ENCODE measurements at regions not wholly inside any gene's neighbourhood (a gene's known extent, or its start where the extent isn't known, plus 50 kb on each side); places are given as distances from the start of the nearest gene placed in this dataset.

DNA sequence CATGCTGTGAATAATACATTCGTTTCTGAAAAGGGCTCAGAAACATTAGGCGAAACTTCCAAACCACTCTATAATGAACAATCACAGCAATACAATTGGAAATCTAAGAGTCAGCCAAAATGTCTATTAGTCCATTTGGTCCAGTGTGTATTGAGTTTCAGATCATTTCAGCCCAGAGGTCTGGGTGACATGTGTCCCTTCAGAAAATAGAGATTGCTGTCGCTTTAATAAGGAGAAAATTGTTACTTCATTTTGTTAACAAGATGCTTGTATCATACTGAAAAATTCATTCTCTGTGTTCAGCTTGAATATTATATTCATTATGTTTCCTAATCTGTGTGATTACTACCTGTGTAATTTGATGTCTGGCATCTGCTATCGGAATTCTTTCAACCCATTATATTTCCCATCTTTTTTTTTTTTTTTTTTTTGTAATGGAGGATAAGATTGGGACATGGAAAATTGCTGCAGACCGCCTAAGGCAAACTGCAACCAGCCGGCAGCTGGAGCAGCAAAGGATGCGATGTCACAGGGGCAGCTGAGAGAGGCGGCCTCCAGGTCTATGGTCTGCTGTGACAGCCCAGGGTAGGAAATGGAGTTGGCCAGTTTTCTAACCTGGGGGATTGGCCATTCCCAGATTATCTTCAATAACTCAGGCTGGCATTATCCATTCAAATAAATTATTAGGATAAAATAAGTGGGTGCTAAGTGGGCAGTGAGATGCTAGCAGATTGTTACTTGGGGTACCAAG lies 170.9 kb upstream of the NPVF start:
- no peak overlapping the region for H3K4me2 ChIP-seq (ENCODE audit: low read length)
- H3K79me2 ChIP-seq (replicated peaks; ENCODE audit: insufficient read depth, low read length) = no peaks in the 10 kb centered on the region
- H3K9me3 ChIP-seq (ENCODE audit: low read length) = no peaks in the 10 kb centered on the region
- no peaks in the 10 kb centered on the region for H4K20me1 ChIP-seq (ENCODE audit: insufficient read depth)
- TF ChIP-seq, protein P1, sequence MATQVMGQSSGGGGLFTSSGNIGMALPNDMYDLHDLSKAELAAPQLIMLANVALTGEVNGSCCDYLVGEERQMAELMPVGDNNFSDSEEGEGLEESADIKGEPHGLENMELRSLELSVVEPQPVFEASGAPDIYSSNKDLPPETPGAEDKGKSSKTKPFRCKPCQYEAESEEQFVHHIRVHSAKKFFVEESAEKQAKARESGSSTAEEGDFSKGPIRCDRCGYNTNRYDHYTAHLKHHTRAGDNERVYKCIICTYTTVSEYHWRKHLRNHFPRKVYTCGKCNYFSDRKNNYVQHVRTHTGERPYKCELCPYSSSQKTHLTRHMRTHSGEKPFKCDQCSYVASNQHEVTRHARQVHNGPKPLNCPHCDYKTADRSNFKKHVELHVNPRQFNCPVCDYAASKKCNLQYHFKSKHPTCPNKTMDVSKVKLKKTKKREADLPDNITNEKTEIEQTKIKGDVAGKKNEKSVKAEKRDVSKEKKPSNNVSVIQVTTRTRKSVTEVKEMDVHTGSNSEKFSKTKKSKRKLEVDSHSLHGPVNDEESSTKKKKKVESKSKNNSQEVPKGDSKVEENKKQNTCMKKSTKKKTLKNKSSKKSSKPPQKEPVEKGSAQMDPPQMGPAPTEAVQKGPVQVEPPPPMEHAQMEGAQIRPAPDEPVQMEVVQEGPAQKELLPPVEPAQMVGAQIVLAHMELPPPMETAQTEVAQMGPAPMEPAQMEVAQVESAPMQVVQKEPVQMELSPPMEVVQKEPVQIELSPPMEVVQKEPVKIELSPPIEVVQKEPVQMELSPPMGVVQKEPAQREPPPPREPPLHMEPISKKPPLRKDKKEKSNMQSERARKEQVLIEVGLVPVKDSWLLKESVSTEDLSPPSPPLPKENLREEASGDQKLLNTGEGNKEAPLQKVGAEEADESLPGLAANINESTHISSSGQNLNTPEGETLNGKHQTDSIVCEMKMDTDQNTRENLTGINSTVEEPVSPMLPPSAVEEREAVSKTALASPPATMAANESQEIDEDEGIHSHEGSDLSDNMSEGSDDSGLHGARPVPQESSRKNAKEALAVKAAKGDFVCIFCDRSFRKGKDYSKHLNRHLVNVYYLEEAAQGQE (IDR thresholded peaks at IDR 0.05; ENCODE audit: borderline replicate concordance) = no peak
- TF ChIP-seq, protein P2, sequence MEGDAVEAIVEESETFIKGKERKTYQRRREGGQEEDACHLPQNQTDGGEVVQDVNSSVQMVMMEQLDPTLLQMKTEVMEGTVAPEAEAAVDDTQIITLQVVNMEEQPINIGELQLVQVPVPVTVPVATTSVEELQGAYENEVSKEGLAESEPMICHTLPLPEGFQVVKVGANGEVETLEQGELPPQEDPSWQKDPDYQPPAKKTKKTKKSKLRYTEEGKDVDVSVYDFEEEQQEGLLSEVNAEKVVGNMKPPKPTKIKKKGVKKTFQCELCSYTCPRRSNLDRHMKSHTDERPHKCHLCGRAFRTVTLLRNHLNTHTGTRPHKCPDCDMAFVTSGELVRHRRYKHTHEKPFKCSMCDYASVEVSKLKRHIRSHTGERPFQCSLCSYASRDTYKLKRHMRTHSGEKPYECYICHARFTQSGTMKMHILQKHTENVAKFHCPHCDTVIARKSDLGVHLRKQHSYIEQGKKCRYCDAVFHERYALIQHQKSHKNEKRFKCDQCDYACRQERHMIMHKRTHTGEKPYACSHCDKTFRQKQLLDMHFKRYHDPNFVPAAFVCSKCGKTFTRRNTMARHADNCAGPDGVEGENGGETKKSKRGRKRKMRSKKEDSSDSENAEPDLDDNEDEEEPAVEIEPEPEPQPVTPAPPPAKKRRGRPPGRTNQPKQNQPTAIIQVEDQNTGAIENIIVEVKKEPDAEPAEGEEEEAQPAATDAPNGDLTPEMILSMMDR (IDR thresholded peaks at IDR 0.05; ENCODE audit: poor library complexity, severe bottlenecking) = no peak
- TF ChIP-seq TAF1 (IDR thresholded peaks at IDR 0.05; ENCODE audit: low read depth) (no peak), POLR2AphosphoS5 (IDR thresholded peaks at IDR 0.05) (no peak), RAD21 (conservative IDR thresholded peaks at IDR 0.05) (no peak), MXI1 (conservative IDR thresholded peaks at IDR 0.05; ENCODE audit: poor library complexity, severe bottlenecking) (no peak), SMC3 (conservative IDR thresholded peaks at IDR 0.05; ENCODE audit: poor library complexity) (no peak)
- H3F3A ChIP-seq (ENCODE audit: insufficient read depth, low read length, poor library complexity, severe bottlenecking) = no peaks in the 10 kb centered on the region
- H3K9me2 ChIP-seq (ENCODE audit: insufficient read depth, low read length) = no peaks in the 10 kb centered on the region
- no peaks in the 10 kb centered on the region for H3K36me3 ChIP-seq (ENCODE audit: insufficient read depth, low read length)
- no peak overlapping the region for H3K27ac ChIP-seq (ENCODE audit: low read length)
- H3K4me3 ChIP-seq (ENCODE audit: low read length) = no peak overlapping the region
- H3K9ac ChIP-seq (ENCODE audit: low read length) = no peak overlapping the region
- no peaks in the 10 kb centered on the region for H3K27me3 ChIP-seq (ENCODE audit: insufficient read depth, low read depth, low read length)
- no peak overlapping the region for H2AFZ ChIP-seq (ENCODE audit: low read depth, low read length)

DNA sequence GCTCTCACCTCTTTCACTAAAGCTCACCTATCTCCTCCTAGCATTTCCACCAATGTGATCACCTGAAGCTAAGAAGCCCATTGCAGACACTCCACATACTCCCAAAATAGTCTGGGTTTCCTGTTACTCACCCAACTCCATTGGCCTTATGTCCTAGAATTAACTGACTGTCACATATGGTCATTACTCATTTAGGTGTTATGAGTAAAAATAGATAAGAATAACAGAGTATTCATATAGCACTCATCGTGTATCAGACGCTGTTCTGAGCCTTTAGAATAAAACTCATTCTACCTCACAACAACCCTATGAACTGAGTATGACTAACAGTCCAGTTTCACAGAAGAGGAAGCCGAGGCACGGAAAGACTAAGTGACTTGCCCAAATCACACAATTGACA lies 174.2 kb upstream of the NPVF start:
- H3K27ac ChIP-seq (ENCODE audit: low read length) = no peak overlapping the region
- no peaks in the 10 kb centered on the region for H3F3A ChIP-seq (ENCODE audit: insufficient read depth, low read length, poor library complexity, severe bottlenecking)
- TF ChIP-seq RAD21 (conservative IDR thresholded peaks at IDR 0.05) (no peak), EP300 (conservative IDR thresholded peaks at IDR 0.05; ENCODE audit: poor library complexity, severe bottlenecking) (no peak), POLR2AphosphoS5 (IDR thresholded peaks at IDR 0.05) (no peak), MXI1 (conservative IDR thresholded peaks at IDR 0.05; ENCODE audit: poor library complexity, severe bottlenecking) (no peak), EZH2 (IDR thresholded peaks at IDR 0.05; ENCODE audit: borderline replicate concordance, insufficient read depth, low read length, poor library complexity, severe bottlenecking) (no peak), TAF1 (IDR thresholded peaks at IDR 0.05; ENCODE audit: low read depth) (no peak), SMC3 (conservative IDR thresholded peaks at IDR 0.05; ENCODE audit: poor library complexity) (no peak)
- TF ChIP-seq, protein P2 (IDR thresholded peaks at IDR 0.05; ENCODE audit: poor library complexity, severe bottlenecking) = no peak
- TF ChIP-seq, protein P1 (IDR thresholded peaks at IDR 0.05; ENCODE audit: borderline replicate concordance) = no peak
- no peaks in the 10 kb centered on the region for H3K27me3 ChIP-seq (ENCODE audit: insufficient read depth, low read depth, low read length)
- no peak overlapping the region for H2AFZ ChIP-seq (ENCODE audit: low read depth, low read length)
- no peak overlapping the region for H3K9ac ChIP-seq (ENCODE audit: low read length)
- no peak overlapping the region for H3K4me2 ChIP-seq (ENCODE audit: low read length)
- no peaks in the 10 kb centered on the region for H4K20me1 ChIP-seq (ENCODE audit: insufficient read depth)
- no peaks in the 10 kb centered on the region for H3K79me2 ChIP-seq (replicated peaks; ENCODE audit: insufficient read depth, low read length)
- no peaks in the 10 kb centered on the region for H3K36me3 ChIP-seq (ENCODE audit: insufficient read depth, low read length)
- no peaks in the 10 kb centered on the region for H3K9me3 ChIP-seq (ENCODE audit: low read length)
- no peaks in the 10 kb centered on the region for H3K9me2 ChIP-seq (ENCODE audit: insufficient read depth, low read length)
- H3K4me3 ChIP-seq (ENCODE audit: low read length) = no peak overlapping the region

All from neural cell (in vitro differentiated cells).